Naive thymus-derived CD4-positive, alpha-beta T cell (primary cell): ENCODE measurements at regions not wholly inside any gene's neighbourhood (a gene's known extent, or its start where the extent isn't known, plus 50 kb on each side); places are given as distances from the start of the nearest gene placed in this dataset.

Experiments used
- ATAC-seq: fragments of 150-1000 bp; cut with Tn5 transposase; 2 replicates; pipeline ENCODE4 v1.10.0; 2021; ENCODE audit warnings: mild to moderate bottlenecking, moderate library complexity
- CTCF ChIA-PET: fragments of 350-600 bp; sonication (Branson Sonifier 250); formaldehyde crosslinking; loops from one replicate; lab custom pipeline; 2021; ENCODE audit warnings: antibody characterized with exemption; lab: Charles Lee
- POLR2A ChIA-PET: fragments of 350-600 bp; sonication (Branson Sonifier 250); formaldehyde crosslinking; loops from one replicate; lab custom pipeline; 2021; ENCODE audit warnings: antibody characterized with exemption, inconsistent platforms; lab: Charles Lee
- DNase-seq, 9 donors: peaks; one replicate each; pipeline versions ENCODE4 v3.0.0 to v3.0.0-alpha.2; 2020 to 2022; ENCODE audit warnings: mixed read lengths in 1 of 9
- H3K27ac ChIP-seq: one replicate; pipeline ENCODE4 v1.7.0; 2013; ENCODE audit warnings: mild to moderate bottlenecking, low read depth, low read length, moderate library complexity
- H3K27me3 ChIP-seq, 2 donors: one replicate each; pipeline ENCODE4 v1.7.0; 2013; ENCODE audit warnings: low read length in 2 of 2, mild to moderate bottlenecking in 2 of 2, moderate library complexity in 2 of 2; ENCODE audit not compliant: control insufficient read depth in 2 of 2, insufficient read depth in 2 of 2
- H3K36me3 ChIP-seq, 3 experiments: 1 replicate in 2 of 3; 2 replicates in 1 of 3; pipeline ENCODE4 v1.7.0; 2013; ENCODE audit warnings: low read length in 3 of 3, mild to moderate bottlenecking in 3 of 3, moderate library complexity in 1 of 3; ENCODE audit not compliant: insufficient read depth in 3 of 3, control insufficient read depth in 2 of 3
- H3K4me1 ChIP-seq, 2 donors: one replicate each; pipeline ENCODE4 v1.7.0; 2013; ENCODE audit warnings: low read length in 2 of 2, mild to moderate bottlenecking in 2 of 2, moderate library complexity in 1 of 2; ENCODE audit not compliant: control insufficient read depth in 2 of 2, insufficient read depth in 2 of 2
- H3K4me3 ChIP-seq: 2 replicates; pipeline ENCODE4 v1.7.0; 2013; ENCODE audit warnings: mild to moderate bottlenecking, low read length
- H3K9me3 ChIP-seq, 3 experiments: 1 replicate in 2 of 3; 2 replicates in 1 of 3; pipeline ENCODE4 v1.7.0; 2013; ENCODE audit warnings: low read length in 3 of 3; ENCODE audit not compliant: control insufficient read depth in 2 of 3
- H3K27ac Mint-ChIP-seq, 9 donors: one replicate each; pipeline ENCODE4 v1.8.0; 2020 to 2022; ENCODE audit warnings: mixed read lengths in 9 of 9, mild to moderate bottlenecking in 8 of 9, moderate library complexity in 5 of 9, inconsistent platforms in 2 of 9
- H3K27me3 Mint-ChIP-seq, 5 donors: one replicate each; pipeline ENCODE4 v1.8.0; 2021 to 2022; ENCODE audit warnings: mixed read lengths in 5 of 5, mild to moderate bottlenecking in 1 of 5
- H3K36me3 Mint-ChIP-seq, 5 donors: one replicate each; pipeline ENCODE4 v1.8.0; 2020 to 2022; ENCODE audit warnings: mixed read lengths in 5 of 5, mild to moderate bottlenecking in 3 of 5, inconsistent platforms in 1 of 5
- H3K4me1 Mint-ChIP-seq, 7 donors: one replicate each; pipeline ENCODE4 v1.8.0; 2020 to 2022; ENCODE audit warnings: mixed read lengths in 7 of 7, mild to moderate bottlenecking in 3 of 7, inconsistent platforms in 1 of 7
- H3K4me3 Mint-ChIP-seq, 10 donors: one replicate each; pipeline ENCODE4 v1.8.0; 2020 to 2022; ENCODE audit warnings: mild to moderate bottlenecking in 10 of 10, mixed read lengths in 10 of 10, moderate library complexity in 6 of 10, inconsistent platforms in 2 of 10
- H3K9me3 Mint-ChIP-seq, 11 donors: one replicate each; pipeline ENCODE4 v1.8.0; 2020 to 2022; ENCODE audit warnings: mixed read lengths in 11 of 11, mild to moderate bottlenecking in 4 of 11, inconsistent platforms in 1 of 11, moderate library complexity in 1 of 11
- intact Hi-C, 2 donors: fragments of 100-400 bp; cut with micrococcal nuclease; formaldehyde crosslinking; loops; one replicate each; pipeline ENCODE4 v1.15.1; 2023

DNA sequence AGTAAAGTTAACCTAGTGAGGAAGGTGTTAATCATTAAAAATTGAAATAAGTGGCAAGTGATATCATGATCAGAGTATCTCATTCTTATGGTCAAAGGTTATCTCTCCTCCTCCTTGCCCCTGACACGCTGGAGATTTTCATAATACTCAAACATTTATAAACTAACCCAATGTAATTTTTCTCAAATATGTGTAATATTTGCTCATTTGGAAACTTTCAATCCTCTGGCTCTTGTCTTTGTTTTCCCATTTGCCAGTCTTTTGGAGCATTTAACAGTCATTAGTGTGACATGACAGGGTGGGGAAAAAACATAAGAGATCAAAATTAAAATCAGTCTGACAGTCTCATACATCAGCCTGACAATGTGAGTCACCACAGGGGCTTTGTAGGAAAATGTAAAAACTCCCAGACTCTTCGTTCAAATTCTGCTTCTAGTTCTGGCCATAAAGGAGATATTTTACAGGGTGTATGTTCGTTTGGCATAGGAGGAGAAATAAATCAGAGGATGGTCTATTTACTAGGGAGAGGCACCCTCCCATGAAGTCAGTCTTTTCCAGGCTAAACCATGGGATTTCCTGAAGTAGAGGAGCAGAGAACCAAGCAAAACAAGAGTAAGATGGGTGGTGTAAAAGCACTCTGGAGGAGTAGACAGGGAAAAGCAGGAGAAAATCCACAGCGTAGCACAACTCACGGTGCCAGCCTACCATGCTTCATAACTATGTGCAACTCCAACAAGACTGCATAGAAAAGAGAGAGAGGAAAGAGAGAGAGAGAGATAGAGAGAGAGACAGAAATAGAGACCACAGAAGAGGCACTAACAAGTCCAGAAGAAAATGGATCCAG lies 369.2 kb upstream of the PDE3A start:
- ChIA-PET CTCF (no interaction called here), POLR2A (interaction anchor here (0.6 kb wide), 1 partner anchor 13 kb away, joined by 3 read pairs; no protein-coding TSS in a partner anchor)
- intact Hi-C loops: no loop called here
- Histone ChIP-seq H3K9me3 (no peaks in the 10 kb centered on the region), H3K27me3 (no peaks in the 10 kb centered on the region), H3K36me3 (no peaks in the 10 kb centered on the region), H3K4me3 (no peak overlapping the region), H3K4me1 (no peaks in the 10 kb centered on the region), H3K27ac (no peak overlapping the region)
- Mint-ChIP-seq H3K4me1 (no peaks in the 10 kb centered on the region), H3K27me3 (no peaks in the 10 kb centered on the region), H3K4me3 (no peak overlapping the region), H3K36me3 (no peaks in the 10 kb centered on the region), H3K27ac (no peak overlapping the region), H3K9me3 (peaks cover 0 to 5% (median 0%) of the 10 kb centered on the region in 11 donors)
- no peak for ATAC-seq
- DNase-seq: no peak

DNA sequence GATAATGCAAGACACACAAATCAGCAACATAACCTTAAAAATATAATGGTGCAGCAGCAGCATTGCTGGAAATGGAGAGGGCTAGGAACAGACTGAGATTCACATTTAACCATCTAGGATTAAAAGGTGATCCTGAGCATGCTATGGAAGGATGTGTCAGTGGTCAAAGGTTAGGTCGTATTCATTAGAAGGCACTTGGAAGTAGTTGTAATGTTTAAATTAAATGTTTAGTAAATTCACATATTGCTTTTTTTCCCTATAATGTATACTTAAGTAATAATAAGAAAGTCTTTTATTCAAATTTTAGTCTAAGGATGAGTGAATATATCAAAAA lies 368.6 kb upstream of the PDE3A start:
- Histone ChIP-seq H3K36me3 (no peaks in the 10 kb centered on the region), H3K9me3 (no peaks in the 10 kb centered on the region), H3K27ac (no peak overlapping the region), H3K27me3 (no peaks in the 10 kb centered on the region), H3K4me1 (no peaks in the 10 kb centered on the region), H3K4me3 (no peak overlapping the region)
- intact Hi-C loops: no loop called here
- H3K9me3 Mint-ChIP-seq: peaks cover 0 to 5% (median 0%) of the 10 kb centered on the region in 11 donors
- no peaks in the 10 kb centered on the region for H3K27me3 Mint-ChIP-seq
- no peaks in the 10 kb centered on the region for H3K4me1 Mint-ChIP-seq
- ATAC-seq: no peak
- no peak for DNase-seq
- H3K4me3 Mint-ChIP-seq: no peak overlapping the region
- POLR2A ChIA-PET: interaction anchor here (0.6 kb wide), 1 partner anchor 14 kb away, joined by 3 read pairs; no protein-coding TSS in a partner anchor
- H3K27ac Mint-ChIP-seq: no peak overlapping the region
- CTCF ChIA-PET: no interaction called here
- H3K36me3 Mint-ChIP-seq: no peaks in the 10 kb centered on the region

DNA sequence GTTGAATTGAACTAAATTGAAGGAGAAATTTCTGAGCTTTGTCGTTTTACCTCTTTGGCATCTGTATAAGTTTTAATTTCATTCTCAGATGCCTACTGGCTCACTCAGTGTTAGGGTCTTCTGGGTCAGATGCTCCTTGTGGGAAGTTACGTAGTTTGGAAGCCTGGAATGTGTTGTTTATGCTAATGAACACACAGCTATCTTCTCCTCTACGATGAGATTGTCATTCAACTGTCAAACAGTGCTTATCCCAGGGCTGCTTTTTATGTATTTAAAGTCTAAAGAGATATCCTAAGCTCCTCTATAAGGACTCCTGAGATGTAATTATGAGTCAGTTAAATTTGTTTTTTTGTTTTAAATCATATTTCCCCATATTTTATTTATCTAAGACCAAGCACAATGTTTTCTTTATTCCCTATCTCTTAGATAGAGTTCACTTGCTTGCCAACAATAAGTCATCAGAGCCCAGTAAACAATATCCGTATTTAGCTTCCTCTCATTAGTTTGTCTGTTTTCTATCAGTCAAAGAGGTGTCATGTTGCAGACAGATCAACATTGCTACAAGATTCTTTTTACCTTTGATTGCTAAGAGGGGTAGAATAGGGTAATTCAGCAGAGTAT lies 368.0 kb upstream of the PDE3A start:
- ChIA-PET CTCF (no interaction called here), POLR2A (interaction anchor here (0.6 kb wide), 1 partner anchor 14 kb away, joined by 3 read pairs; no protein-coding TSS in a partner anchor)
- Histone ChIP-seq H3K27me3 (no peaks in the 10 kb centered on the region), H3K27ac (no peak overlapping the region), H3K4me3 (no peak overlapping the region), H3K4me1 (no peaks in the 10 kb centered on the region), H3K9me3 (no peaks in the 10 kb centered on the region), H3K36me3 (no peaks in the 10 kb centered on the region)
- Mint-ChIP-seq H3K4me1 (no peaks in the 10 kb centered on the region), H3K9me3 (peaks cover 0 to 5% (median 0%) of the 10 kb centered on the region in 11 donors), H3K4me3 (no peak overlapping the region), H3K27me3 (no peaks in the 10 kb centered on the region), H3K27ac (no peak overlapping the region), H3K36me3 (no peaks in the 10 kb centered on the region)
- intact Hi-C loops: no loop called here
- ATAC-seq (no peak), DNase-seq (no peak)

DNA sequence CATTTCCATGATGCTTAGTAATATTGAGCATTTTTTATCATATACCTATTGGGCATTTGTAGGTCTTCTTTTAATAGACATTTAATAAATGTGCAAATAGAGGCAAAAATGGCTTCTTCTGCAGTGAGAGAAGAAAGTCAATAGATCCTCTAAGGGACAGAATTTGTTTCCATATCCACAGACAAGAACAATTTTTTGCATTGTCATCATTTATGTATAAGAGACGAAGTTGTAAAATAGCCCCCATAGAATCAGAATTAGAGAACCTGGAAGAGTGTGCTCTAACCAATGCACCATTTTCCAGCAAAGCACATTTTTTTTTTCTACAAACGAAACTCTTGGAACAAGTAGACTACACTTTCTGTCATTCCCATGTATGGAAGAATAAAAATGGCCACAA lies 365.1 kb upstream of the PDE3A start:
- Mint-ChIP-seq H3K4me3 (no peak overlapping the region), H3K27me3 (no peaks in the 10 kb centered on the region), H3K9me3 (peaks cover 0 to 7% (median 0%) of the 10 kb centered on the region in 11 donors), H3K36me3 (no peaks in the 10 kb centered on the region), H3K4me1 (no peaks in the 10 kb centered on the region), H3K27ac (no peak overlapping the region)
- Histone ChIP-seq H3K9me3 (no peaks in the 10 kb centered on the region), H3K4me1 (no peaks in the 10 kb centered on the region), H3K27me3 (no peaks in the 10 kb centered on the region), H3K27ac (no peak overlapping the region), H3K36me3 (no peaks in the 10 kb centered on the region), H3K4me3 (no peak overlapping the region)
- no peak for ATAC-seq
- no peak for DNase-seq
- ChIA-PET CTCF (no interaction called here), POLR2A (no interaction called here)
- intact Hi-C loops: no loop called here

DNA sequence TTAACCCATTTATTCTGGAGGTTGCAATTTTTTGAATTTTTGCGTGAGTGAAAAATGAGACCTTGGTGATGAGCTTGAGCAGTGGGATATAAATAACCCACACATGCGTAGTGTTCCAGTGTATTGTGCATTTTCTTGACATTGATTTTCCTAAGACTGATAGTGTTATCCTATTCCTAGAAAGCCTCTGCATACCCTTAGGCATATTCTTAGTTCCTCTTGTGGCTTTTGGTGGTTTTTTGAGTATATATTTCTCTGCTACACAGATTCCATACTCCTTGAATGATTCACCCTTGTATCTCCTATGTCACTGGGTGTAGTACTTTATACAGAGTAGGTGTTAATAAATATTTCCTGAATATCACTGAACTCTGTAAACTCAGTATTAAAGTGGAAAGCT lies 363.4 kb upstream of the PDE3A start:
- no peak overlapping the region for H3K4me3 ChIP-seq
- ChIA-PET CTCF (no interaction called here), POLR2A (no interaction called here)
- intact Hi-C loops: no loop called here
- no peaks in the 10 kb centered on the region for H3K36me3 Mint-ChIP-seq
- no peaks in the 10 kb centered on the region for H3K9me3 ChIP-seq
- H3K4me1 Mint-ChIP-seq: no peaks in the 10 kb centered on the region
- no peaks in the 10 kb centered on the region for H3K27me3 Mint-ChIP-seq
- H3K27ac Mint-ChIP-seq: no peak overlapping the region
- no peaks in the 10 kb centered on the region for H3K36me3 ChIP-seq
- no peak overlapping the region for H3K27ac ChIP-seq
- ATAC-seq: no peak
- no peak overlapping the region for H3K4me3 Mint-ChIP-seq
- H3K4me1 ChIP-seq: no peaks in the 10 kb centered on the region
- no peak for DNase-seq
- peaks cover 0 to 16% (median 6%) of the 10 kb centered on the region in 11 donors for H3K9me3 Mint-ChIP-seq
- no peaks in the 10 kb centered on the region for H3K27me3 ChIP-seq

GRCh38 chr12:20006871-20007730 lies 361.2 kb upstream of the PDE3A start:
- ChIA-PET CTCF (no interaction called here), POLR2A (no interaction called here)

More at GRCh38 chr12:20006871-20007730, 361.2 kb upstream of the PDE3A start:
- H3K27me3 Mint-ChIP-seq: no peaks in the 10 kb centered on the region
- no peaks in the 10 kb centered on the region for H3K4me1 Mint-ChIP-seq
- Histone ChIP-seq H3K4me3 (no peak overlapping the region), H3K27me3 (no peaks in the 10 kb centered on the region), H3K4me1 (no peaks in the 10 kb centered on the region), H3K36me3 (no peaks in the 10 kb centered on the region), H3K27ac (no peak overlapping the region), H3K9me3 (no peaks in the 10 kb centered on the region)
- intact Hi-C loops: no loop called here
- no peaks in the 10 kb centered on the region for H3K36me3 Mint-ChIP-seq
- H3K4me3 Mint-ChIP-seq: no peak overlapping the region
- DNase-seq (no peak), ATAC-seq (no peak)
- H3K27ac Mint-ChIP-seq: no peak overlapping the region
- H3K9me3 Mint-ChIP-seq: peaks cover 3 to 22% (median 11%) of the 10 kb centered on the region in 11 donors
